ENCODE measurements at regions not wholly inside any gene's neighbourhood (a gene's known extent, or its start where the extent isn't known, plus 50 kb on each side); places are given as distances from the start of the nearest gene placed in this dataset.

GRCh38 chr3:148600902-148601765, 96.6 kb upstream of the AGTR1 start:
- Histone ChIP-seq H3K27ac (replicated peaks) (no peak overlapping the region), H3K27me3 (ENCODE audit: insufficient read depth, poor library complexity, severe bottlenecking) (no peaks in the 10 kb centered on the region), H3K4me3 (replicated peaks; ENCODE audit: insufficient read depth, low read length) (no peak overlapping the region)
- TF ChIP-seq REST (IDR thresholded peaks at IDR 0.05; ENCODE audit: insufficient replicate concordance, low read depth) (no peak), POLR2AphosphoS5 (IDR thresholded peaks at IDR 0.05; ENCODE audit: low read depth) (no peak), GABPA (IDR thresholded peaks at IDR 0.05; ENCODE audit: low read depth) (no peak), SPI1 (IDR thresholded peaks at IDR 0.05; ENCODE audit: borderline replicate concordance, low read depth) (no peak), CTCF (IDR thresholded peaks at IDR 0.05; ENCODE audit: insufficient read depth, low read length) (no peak)
- no peak for DNase-seq (ENCODE audit: low read depth in 1 of 2, low spot score in 1 of 2)

- Histone ChIP-seq H3K27me3 (ENCODE audit: insufficient read depth, poor library complexity, severe bottlenecking) (no peaks in the 10 kb centered on the region), H3K27ac (replicated peaks) (no peak overlapping the region), H3K4me3 (replicated peaks; ENCODE audit: insufficient read depth, low read length) (no peak overlapping the region)
- TF ChIP-seq REST (IDR thresholded peaks at IDR 0.05; ENCODE audit: insufficient replicate concordance, low read depth) (no peak), CTCF (IDR thresholded peaks at IDR 0.05; ENCODE audit: insufficient read depth, low read length) (no peak), SPI1 (IDR thresholded peaks at IDR 0.05; ENCODE audit: borderline replicate concordance, low read depth) (no peak), GABPA (IDR thresholded peaks at IDR 0.05; ENCODE audit: low read depth) (no peak), POLR2AphosphoS5 (IDR thresholded peaks at IDR 0.05; ENCODE audit: low read depth) (no peak)
- DNase-seq (ENCODE audit: low read depth in 1 of 2, low spot score in 1 of 2) = no peak
Observed at GRCh38 chr3:148601766-148602685, 95.7 kb upstream of the AGTR1 start.

- Histone ChIP-seq H3K27me3 (ENCODE audit: insufficient read depth, poor library complexity, severe bottlenecking) (no peaks in the 10 kb centered on the region), H3K4me3 (replicated peaks; ENCODE audit: insufficient read depth, low read length) (no peak overlapping the region), H3K27ac (replicated peaks) (no peak overlapping the region)
- TF ChIP-seq GABPA (IDR thresholded peaks at IDR 0.05; ENCODE audit: low read depth) = no peak
- no peak for TF ChIP-seq CTCF (IDR thresholded peaks at IDR 0.05; ENCODE audit: insufficient read depth, low read length)
- TF ChIP-seq SPI1 (IDR thresholded peaks at IDR 0.05; ENCODE audit: borderline replicate concordance, low read depth) = no peak
- no peak for TF ChIP-seq POLR2AphosphoS5 (IDR thresholded peaks at IDR 0.05; ENCODE audit: low read depth)
- TF ChIP-seq REST (IDR thresholded peaks at IDR 0.05; ENCODE audit: insufficient replicate concordance, low read depth) = no peak
- no peak for DNase-seq (ENCODE audit: low read depth in 1 of 2, low spot score in 1 of 2)
Observed at GRCh38 chr3:148604270-148605085, 93.2 kb upstream of the AGTR1 start.

Data from HL-60 (cell line).